Right lobe of liver (tissue), 6 donors: ENCODE measurements at regions not wholly inside any gene's neighbourhood (a gene's known extent, or its start where the extent isn't known, plus 50 kb on each side); places are given as distances from the start of the nearest gene placed in this dataset.

Experiments used
- ATAC-seq, 4 donors: fragments of 200-7000 bp; cut with Tn5 transposase; one replicate each; pipeline ENCODE4 v1.9.1; 2020; ENCODE audit warnings: mild to moderate bottlenecking in 4 of 4, moderate library complexity in 4 of 4
- DNase-seq, 3 donors: peaks; one replicate each; pipeline ENCODE4 v3.0.0-alpha.2; 2020
- H3K27ac ChIP-seq, 3 donors: fragments of 200-600 bp; one replicate each; pipeline ENCODE4 v1.8.0; 2022
- H3K27me3 ChIP-seq, 2 donors: fragments of 200-600 bp; one replicate each; pipeline ENCODE4 v1.8.0; 2022
- H3K36me3 ChIP-seq, 4 donors: fragments of 200-600 bp; sonication (generic) in 1 of 4; one replicate each; pipeline versions ENCODE4 v1.5.1 to v1.8.0; 2017 to 2022; ENCODE audit warnings: control low read depth in 1 of 4
- H3K4me1 ChIP-seq, 4 donors: fragments of 200-600 bp; sonication (generic) in 1 of 4; one replicate each; pipeline versions ENCODE4 v1.5.1 to v1.8.0; 2017 to 2022; ENCODE audit warnings: control low read depth in 1 of 4
- H3K4me3 ChIP-seq, 3 donors: fragments of 200-600 bp; one replicate each; pipeline ENCODE4 v1.8.0; 2022
- H3K9me3 ChIP-seq, 4 donors: fragments of 200-600 bp; sonication (generic) in 1 of 4; one replicate each; pipeline versions ENCODE4 v1.5.1 to v1.8.0; 2017 to 2022; ENCODE audit warnings: control low read depth in 1 of 4
- CTCF ChIP-seq, 4 donors: fragments of 200-600 bp in 3 of 4; fragments of 450-650 bp in 1 of 4; IDR thresholded peaks; one replicate each; pipeline versions ENCODE4 v1.5.1 to v1.8.0; 2016 to 2022; ENCODE audit warnings: antibody characterized with exemption in 4 of 4, mild to moderate bottlenecking in 2 of 4
- POLR2A ChIP-seq: fragments of 450-650 bp; IDR thresholded peaks from one replicate; pipeline ENCODE4 v1.6.1; 2017; ENCODE audit warnings: antibody characterized with exemption, mild to moderate bottlenecking
- WGBS: methylation state at CpG from one replicate; pipeline ENCODE4 v1.1.6; 2018; ENCODE audit warnings: low coverage, low lambda C conversion rate; ENCODE audit not compliant: insufficient coverage; ENCODE audit errors: missing lambda C conversion rate; 5-methylcytosine and 5-hydroxymethylcytosine counted together
- intact Hi-C, 2 donors: fragments of 100-400 bp; cut with DNase I; formaldehyde crosslinking; loops; one replicate each; pipeline versions ENCODE4 v1.11.2 to v1.14.1; 2022
- donor health status: DM: no; HTN: yes; CAD: no.
- donor health status: DM: no; HTN: no; CAD: no.
- donor health status: DM: no; HTN: no; CAD: no.
- donor health status: DM: no; HTN: yes; CAD: no.
- donor health status: DM: no; HTN: yes; CAD: no.

- no peaks in the 10 kb centered on the region for H3K9me3 ChIP-seq
- DNase-seq: no peak
- H3K27ac ChIP-seq: no peak overlapping the region
- TF ChIP-seq CTCF (IDR thresholded peaks at IDR 0.05) (no peak), POLR2A (no peak)
- ATAC-seq: no peak
- intact Hi-C loops: no loop called here
- no peaks in the 10 kb centered on the region for H3K4me1 ChIP-seq
- no peak overlapping the region for H3K4me3 ChIP-seq
- WGBS: 69% methylated on average over 3 of the region's 3 CpGs
- no peaks in the 10 kb centered on the region for H3K27me3 ChIP-seq
- H3K36me3 ChIP-seq: no peaks in the 10 kb centered on the region
These were observed 97.3 kb downstream of the HAPSTR1 start for GRCh38 chr16:9188721-9189120.

GRCh38 chr16:9191274-9191850 lies 99.9 kb downstream of the HAPSTR1 start:
- Histone ChIP-seq H3K9me3 (no peaks in the 10 kb centered on the region), H3K27me3 (no peaks in the 10 kb centered on the region), H3K4me3 (no peak overlapping the region), H3K4me1 (no peaks in the 10 kb centered on the region), H3K36me3 (no peaks in the 10 kb centered on the region), H3K27ac (no peak overlapping the region)
- TF ChIP-seq CTCF (IDR thresholded peaks at IDR 0.05) (no peak), POLR2A (no peak)
- intact Hi-C loops: no loop called here
- ATAC-seq (no peak), DNase-seq (no peak)

- H3K4me1 ChIP-seq: no peaks in the 10 kb centered on the region
- DNase-seq: no peak
- no peak overlapping the region for H3K4me3 ChIP-seq
- no peaks in the 10 kb centered on the region for H3K36me3 ChIP-seq
- no peaks in the 10 kb centered on the region for H3K27me3 ChIP-seq
- no peaks in the 10 kb centered on the region for H3K9me3 ChIP-seq
- ATAC-seq: no peak
- H3K27ac ChIP-seq: no peak overlapping the region
- TF ChIP-seq POLR2A: no peak
- TF ChIP-seq CTCF (IDR thresholded peaks at IDR 0.05): no peak
- intact Hi-C loops: no loop called here
- 56% methylated on average over 1 of the region's 4 CpGs for WGBS
These were observed 101.3 kb downstream of the HAPSTR1 start for GRCh38 chr16:9192746-9193145.

GRCh38 chr16:9195287-9195686 lies 103.8 kb downstream of the HAPSTR1 start:
- ATAC-seq: no peak
- no peak for DNase-seq
- TF ChIP-seq CTCF (IDR thresholded peaks at IDR 0.05) (no peak), POLR2A (no peak)
- no peak overlapping the region for H3K4me3 ChIP-seq
- no peaks in the 10 kb centered on the region for H3K27me3 ChIP-seq
- intact Hi-C loops: no loop called here
- H3K36me3 ChIP-seq: no peaks in the 10 kb centered on the region
- 67% methylated on average over 5 of the region's 6 CpGs for WGBS
- H3K4me1 ChIP-seq: no peaks in the 10 kb centered on the region
- H3K9me3 ChIP-seq: no peaks in the 10 kb centered on the region
- no peak overlapping the region for H3K27ac ChIP-seq
